Right lobe of liver (tissue), 6 donors: ENCODE measurements at regions not wholly inside any gene's neighbourhood (a gene's known extent, or its start where the extent isn't known, plus 50 kb on each side); places are given as distances from the start of the nearest gene placed in this dataset.

ENCODE experiments used
- ATAC-seq, 4 donors: fragments of 200-7000 bp; cut with Tn5 transposase; one replicate each; pipeline ENCODE4 v1.9.1; 2020; ENCODE audit warnings: mild to moderate bottlenecking in 4 of 4, moderate library complexity in 4 of 4
- DNase-seq, 3 donors: peaks; one replicate each; pipeline ENCODE4 v3.0.0-alpha.2; 2020
- H3K27ac ChIP-seq, 3 donors: fragments of 200-600 bp; one replicate each; pipeline ENCODE4 v1.8.0; 2022
- H3K27me3 ChIP-seq, 2 donors: fragments of 200-600 bp; one replicate each; pipeline ENCODE4 v1.8.0; 2022
- H3K36me3 ChIP-seq, 4 donors: fragments of 200-600 bp; sonication (generic) in 1 of 4; one replicate each; pipeline versions ENCODE4 v1.5.1 to v1.8.0; 2017 to 2022; ENCODE audit warnings: control low read depth in 1 of 4
- H3K4me1 ChIP-seq, 4 donors: fragments of 200-600 bp; sonication (generic) in 1 of 4; one replicate each; pipeline versions ENCODE4 v1.5.1 to v1.8.0; 2017 to 2022; ENCODE audit warnings: control low read depth in 1 of 4
- H3K4me3 ChIP-seq, 3 donors: fragments of 200-600 bp; one replicate each; pipeline ENCODE4 v1.8.0; 2022
- H3K9me3 ChIP-seq, 4 donors: fragments of 200-600 bp; sonication (generic) in 1 of 4; one replicate each; pipeline versions ENCODE4 v1.5.1 to v1.8.0; 2017 to 2022; ENCODE audit warnings: control low read depth in 1 of 4
- CTCF ChIP-seq, 4 donors: fragments of 200-600 bp in 3 of 4; fragments of 450-650 bp in 1 of 4; IDR thresholded peaks; one replicate each; pipeline versions ENCODE4 v1.5.1 to v1.8.0; 2016 to 2022; ENCODE audit warnings: antibody characterized with exemption in 4 of 4, mild to moderate bottlenecking in 2 of 4
- POLR2A ChIP-seq: fragments of 450-650 bp; IDR thresholded peaks from one replicate; pipeline ENCODE4 v1.6.1; 2017; ENCODE audit warnings: antibody characterized with exemption, mild to moderate bottlenecking
- WGBS: methylation state at CpG from one replicate; pipeline ENCODE4 v1.1.6; 2018; ENCODE audit warnings: low coverage, low lambda C conversion rate; ENCODE audit not compliant: insufficient coverage; ENCODE audit errors: missing lambda C conversion rate; 5-methylcytosine and 5-hydroxymethylcytosine counted together
- intact Hi-C, 2 donors: fragments of 100-400 bp; cut with DNase I; formaldehyde crosslinking; loops; one replicate each; pipeline versions ENCODE4 v1.11.2 to v1.14.1; 2022
- donor health status: DM: no; HTN: yes; CAD: no.
- donor health status: DM: no; HTN: no; CAD: no.
- donor health status: DM: no; HTN: no; CAD: no.
- donor health status: DM: no; HTN: yes; CAD: no.
- donor health status: DM: no; HTN: yes; CAD: no.

GRCh38 chr2:43028188-43028587 lies 198.2 kb downstream of the ZFP36L2 start:
- DNase-seq (no peak), ATAC-seq (no peak)
- TF ChIP-seq POLR2A, result no peak
- no peak for TF ChIP-seq CTCF (IDR thresholded peaks at IDR 0.05)
- Histone ChIP-seq H3K4me3 (no peak overlapping the region), H3K27me3 (no peaks in the 10 kb centered on the region), H3K36me3 (no peaks in the 10 kb centered on the region), H3K27ac (no peak overlapping the region), H3K4me1 (peaks cover 0 to 15% (median 7%) of the 10 kb centered on the region in 4 donors), H3K9me3 (no peaks in the 10 kb centered on the region)
- no CpG with 5 or more reads among the region's 6 CpGs for WGBS
- intact Hi-C loops, result loop anchor here in 1 of 2 donors (10.0 kb wide), 1 partner anchor 197 kb away; the partner anchor contains the start of gene ZFP36L2

DNA sequence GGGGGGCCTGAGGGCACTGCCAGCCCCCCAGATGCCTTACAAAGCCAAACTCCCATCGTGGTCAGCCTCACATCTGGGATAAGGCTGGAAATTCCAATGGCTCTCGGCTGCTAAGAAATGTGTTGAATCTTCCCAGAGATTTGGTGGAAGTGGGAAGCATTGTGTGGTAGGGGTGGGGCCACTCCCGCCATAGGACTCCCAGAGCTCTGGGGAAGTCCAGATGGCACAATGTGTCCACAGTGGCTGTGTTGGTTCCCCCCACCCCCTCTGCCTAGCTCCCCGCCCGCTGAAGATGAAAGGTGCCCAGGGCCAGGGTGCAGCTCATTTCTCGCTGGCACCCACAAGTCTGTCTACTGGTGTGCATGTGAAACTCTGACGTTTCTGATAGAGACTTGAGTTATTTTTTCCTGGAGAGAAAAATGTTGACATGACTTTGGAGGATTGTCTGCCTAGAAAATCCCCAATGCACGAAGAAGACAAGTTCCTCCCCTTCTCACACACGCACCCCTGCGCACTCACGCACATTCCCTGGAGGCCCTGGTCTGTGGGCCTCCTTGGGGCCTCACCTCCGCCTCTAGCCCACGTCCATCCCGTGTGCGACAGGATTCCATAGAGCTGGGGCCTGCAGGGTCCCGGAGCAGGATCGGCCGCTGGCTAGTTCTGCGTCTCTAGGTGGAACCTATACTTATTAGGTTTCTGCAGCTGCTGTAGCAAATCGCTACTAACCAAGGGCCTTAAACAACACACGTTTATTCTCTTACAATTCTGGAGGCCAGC lies 199.1 kb downstream of the ZFP36L2 start:
- ATAC-seq, result peak in 1 of 4 donors; percentile 8
- peaks cover 0 to 15% (median 7%) of the 10 kb centered on the region in 4 donors for H3K4me1 ChIP-seq
- intact Hi-C loops, result loop anchor here in 1 of 2 donors (10.0 kb wide), 1 partner anchor 198 kb away; the partner anchor contains the start of gene ZFP36L2

DNA sequence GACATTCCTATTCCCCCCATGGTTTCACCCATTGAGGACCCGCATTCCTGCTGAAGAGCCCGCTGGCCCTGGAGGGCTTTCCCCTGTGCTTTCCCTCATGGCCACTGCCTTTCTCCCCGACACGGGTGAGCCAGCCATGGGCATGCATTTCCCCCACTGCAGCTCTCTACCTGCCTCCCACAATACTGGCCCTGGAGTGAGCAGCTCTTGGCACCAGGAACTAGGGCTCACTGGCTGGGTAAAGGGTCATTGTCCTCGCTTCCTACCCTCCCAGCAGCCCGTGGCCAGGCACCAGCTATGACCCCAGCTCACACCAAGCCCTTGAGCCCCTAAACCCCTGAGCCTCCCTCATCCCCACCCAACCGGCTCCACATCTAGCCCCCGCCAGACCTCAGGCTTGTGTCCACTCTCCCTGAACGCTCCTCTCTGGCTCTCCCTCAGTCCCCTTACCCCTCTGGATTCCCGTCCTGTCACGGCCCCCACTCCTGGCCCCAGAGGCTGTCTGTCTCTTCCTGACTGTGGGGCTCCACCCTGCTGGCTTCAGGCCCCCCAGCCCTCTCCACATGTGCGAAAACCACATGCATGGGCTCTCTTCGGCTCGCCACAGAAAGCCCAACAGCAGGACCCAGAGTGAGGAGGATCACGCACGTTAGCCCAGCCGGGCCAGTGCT lies 199.8 kb downstream of the ZFP36L2 start:
- no peaks in the 10 kb centered on the region for H3K9me3 ChIP-seq
- TF ChIP-seq CTCF (IDR thresholded peaks at IDR 0.05) (no peak), POLR2A (no peak)
- ATAC-seq (peak; percentile 83 to 90 (median 88)), DNase-seq (peak; percentile 49 to 79 (median 73))
- H3K27ac ChIP-seq, result peak overlapping the region in 1 of 3 donors; percentile 60
- intact Hi-C loops, result loop anchor here in 1 of 2 donors (10.0 kb wide), 1 partner anchor 198 kb away; the partner anchor contains the start of gene ZFP36L2
- 50% methylated on average over 9 of the region's 17 CpGs for WGBS
- no peaks in the 10 kb centered on the region for H3K36me3 ChIP-seq
- H3K4me3 ChIP-seq, result no peak overlapping the region
- H3K27me3 ChIP-seq, result no peaks in the 10 kb centered on the region
- H3K4me1 ChIP-seq, result peaks cover 0 to 15% (median 7%) of the 10 kb centered on the region in 4 donors

More for the DNA sequence above, 199.1 kb downstream of the ZFP36L2 start:
- TF ChIP-seq CTCF (IDR thresholded peaks at IDR 0.05), result no peak
- no peak for TF ChIP-seq POLR2A
- 75% methylated on average over 10 of the region's 21 CpGs for WGBS
- Histone ChIP-seq H3K27ac (peak overlapping the region in 1 of 3 donors; percentile 60), H3K4me3 (no peak overlapping the region), H3K36me3 (no peaks in the 10 kb centered on the region), H3K27me3 (no peaks in the 10 kb centered on the region), H3K9me3 (no peaks in the 10 kb centered on the region)
- no peak for DNase-seq

DNA sequence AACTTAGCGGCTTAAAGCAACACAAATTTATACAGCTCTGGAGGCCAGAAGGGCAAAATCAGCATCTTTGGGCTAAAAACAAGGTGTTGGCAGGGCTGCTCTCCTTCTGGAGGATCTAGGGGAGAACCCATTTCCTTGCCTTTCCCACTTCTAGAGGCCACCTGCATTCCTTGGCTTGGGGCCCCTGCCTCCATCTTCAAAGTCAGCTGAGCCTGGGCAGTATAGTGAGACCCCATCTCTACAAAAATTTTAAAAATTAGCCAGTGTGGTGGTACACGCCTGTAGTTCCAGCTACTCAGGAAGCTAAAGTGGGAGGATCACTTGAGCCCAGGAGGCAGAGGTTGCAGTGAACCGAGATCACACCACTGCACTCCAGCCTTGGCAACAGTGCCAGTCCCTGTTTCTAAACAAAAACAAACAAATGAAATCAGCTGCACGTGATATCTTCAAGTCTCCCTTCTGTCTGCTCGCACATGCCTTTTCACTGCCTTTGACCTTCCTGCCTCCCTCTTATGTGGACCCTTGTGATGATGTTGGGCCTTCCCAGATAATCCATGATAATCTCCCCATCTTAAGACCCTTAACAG lies 200.6 kb downstream of the ZFP36L2 start:
- peak overlapping the region in 1 of 3 donors; percentile 60 for H3K27ac ChIP-seq
- H3K9me3 ChIP-seq, result no peaks in the 10 kb centered on the region
- no peak overlapping the region for H3K4me3 ChIP-seq
- DNase-seq (no peak), ATAC-seq (peak; percentile 25 to 67 (median 56))
- intact Hi-C loops, result loop anchor here in 1 of 2 donors (10.0 kb wide), 1 partner anchor 199 kb away; the partner anchor contains the start of gene ZFP36L2
- no peaks in the 10 kb centered on the region for H3K27me3 ChIP-seq
- peaks cover 0 to 15% (median 7%) of the 10 kb centered on the region in 4 donors for H3K4me1 ChIP-seq
- H3K36me3 ChIP-seq, result no peaks in the 10 kb centered on the region
- WGBS, result 42% methylated on average over 4 of the region's 5 CpGs
- TF ChIP-seq POLR2A, result no peak
- no peak for TF ChIP-seq CTCF (IDR thresholded peaks at IDR 0.05)
